ENCODE measurements at regions not wholly inside any gene's neighbourhood (a gene's known extent, or its start where the extent isn't known, plus 50 kb on each side); places are given as distances from the start of the nearest gene placed in this dataset.

- H3K36me3 Mint-ChIP-seq: no peaks in the 10 kb centered on the region
- no peak overlapping the region for H3K4me3 Mint-ChIP-seq
- no peaks in the 10 kb centered on the region for H3K27me3 Mint-ChIP-seq (ENCODE audit: low read depth)
- no peak overlapping the region for H3K27ac Mint-ChIP-seq
- H3K4me1 Mint-ChIP-seq: peaks cover 22% of the 10 kb centered on the region
- no peak for TF ChIP-seq CTCF (IDR thresholded peaks at IDR 0.05; ENCODE audit: unreplicated experiment)
- DNase-seq (ENCODE audit: low spot score in 2 of 2, unreplicated experiment in 2 of 2): no peak
- H3K9me3 Mint-ChIP-seq: peaks cover 5% of the 10 kb centered on the region
Observed at GRCh38 chr12:91920276-91920675, 225.4 kb downstream of the BTG1 start.

GRCh38 chr12:91918431-91918830 lies 227.2 kb downstream of the BTG1 start:
- H3K4me3 Mint-ChIP-seq: no peak overlapping the region
- H3K27ac Mint-ChIP-seq: no peak overlapping the region
- no peak for TF ChIP-seq CTCF (IDR thresholded peaks at IDR 0.05; ENCODE audit: unreplicated experiment)
- peaks cover 22% of the 10 kb centered on the region for H3K4me1 Mint-ChIP-seq
- H3K36me3 Mint-ChIP-seq: no peaks in the 10 kb centered on the region
- DNase-seq (ENCODE audit: low spot score in 2 of 2, unreplicated experiment in 2 of 2): no peak
- H3K27me3 Mint-ChIP-seq (ENCODE audit: low read depth): no peaks in the 10 kb centered on the region
- H3K9me3 Mint-ChIP-seq: peaks cover 5% of the 10 kb centered on the region

- no peak overlapping the region for H3K27ac Mint-ChIP-seq
- no peak for DNase-seq (ENCODE audit: low spot score in 2 of 2, unreplicated experiment in 2 of 2)
- H3K9me3 Mint-ChIP-seq: no peaks in the 10 kb centered on the region
- peaks cover 5% of the 10 kb centered on the region for H3K4me1 Mint-ChIP-seq
- no peaks in the 10 kb centered on the region for H3K27me3 Mint-ChIP-seq (ENCODE audit: low read depth)
- no peak for TF ChIP-seq CTCF (IDR thresholded peaks at IDR 0.05; ENCODE audit: unreplicated experiment)
- no peak overlapping the region for H3K4me3 Mint-ChIP-seq
- no peaks in the 10 kb centered on the region for H3K36me3 Mint-ChIP-seq
Observed at GRCh38 chr12:91914701-91915100, 230.9 kb downstream of the BTG1 start.

- Mint-ChIP-seq H3K4me1 (peaks cover 5% of the 10 kb centered on the region), H3K9me3 (peaks cover 2% of the 10 kb centered on the region), H3K27ac (no peak overlapping the region), H3K36me3 (no peaks in the 10 kb centered on the region), H3K27me3 (ENCODE audit: low read depth) (no peaks in the 10 kb centered on the region), H3K4me3 (no peak overlapping the region)
- no peak for TF ChIP-seq CTCF (IDR thresholded peaks at IDR 0.05; ENCODE audit: unreplicated experiment)
- no peak for DNase-seq (ENCODE audit: low spot score in 2 of 2, unreplicated experiment in 2 of 2)
Observed at GRCh38 chr12:91913651-91914050, 232.0 kb downstream of the BTG1 start.

- peaks cover 6% of the 10 kb centered on the region for H3K9me3 Mint-ChIP-seq
- H3K27me3 Mint-ChIP-seq (ENCODE audit: low read depth): no peaks in the 10 kb centered on the region
- TF ChIP-seq CTCF (IDR thresholded peaks at IDR 0.05; ENCODE audit: unreplicated experiment): no peak
- no peaks in the 10 kb centered on the region for H3K36me3 Mint-ChIP-seq
- H3K27ac Mint-ChIP-seq: no peak overlapping the region
- peaks cover 3% of the 10 kb centered on the region for H3K4me1 Mint-ChIP-seq
- no peak overlapping the region for H3K4me3 Mint-ChIP-seq
- DNase-seq (ENCODE audit: low spot score in 2 of 2, unreplicated experiment in 2 of 2): no peak
Observed at GRCh38 chr12:91913124-91913523, 232.5 kb downstream of the BTG1 start.

GRCh38 chr12:91912178-91912577 lies 233.5 kb downstream of the BTG1 start:
- H3K27ac Mint-ChIP-seq: no peak overlapping the region
- no peak for DNase-seq (ENCODE audit: low spot score in 2 of 2, unreplicated experiment in 2 of 2)
- no peak for TF ChIP-seq CTCF (IDR thresholded peaks at IDR 0.05; ENCODE audit: unreplicated experiment)
- no peaks in the 10 kb centered on the region for H3K27me3 Mint-ChIP-seq (ENCODE audit: low read depth)
- no peaks in the 10 kb centered on the region for H3K36me3 Mint-ChIP-seq
- peaks cover 10% of the 10 kb centered on the region for H3K9me3 Mint-ChIP-seq
- H3K4me1 Mint-ChIP-seq: no peaks in the 10 kb centered on the region
- no peak overlapping the region for H3K4me3 Mint-ChIP-seq

Measured in mesothelial cell of epicardium (in vitro differentiated cells).